GM12878 (cell line): ENCODE measurements at regions not wholly inside any gene's neighbourhood (a gene's known extent, or its start where the extent isn't known, plus 50 kb on each side); places are given as distances from the start of the nearest gene placed in this dataset.

ENCODE experiments used
- ATAC-seq: fragments of 200-7000 bp; cut with Tn5 transposase; 3 replicates; pipeline ENCODE4 v1.9.1; 2020; ENCODE audit warnings: mild to moderate bottlenecking, moderate library complexity
- BruUV-seq: library from RNA; stranded (reverse); fragments of 400-500 nt; replicated peaks from 2 replicates; lab custom pipeline; 2021; lab: Mats Ljungman, UMichigan
- CTCF ChIA-PET: fragments of 300-600 bp; sonication (Branson Sonifier 250); formaldehyde crosslinking; extraction: SDS; loops from one replicate; lab custom pipeline; 2021; ENCODE audit warnings: inconsistent platforms; lab: Yijun Ruan, JAX
- POLR2A ChIA-PET: fragments of 350-600 bp; formaldehyde crosslinking; extraction: SDS; loops from one replicate; lab custom pipeline; 2021; ENCODE audit warnings: inconsistent platforms; lab: Charles Lee
- RAD21 ChIA-PET: fragments of 300-600 bp; sonication (Branson Sonifier 250); formaldehyde crosslinking; loops from one replicate; lab custom pipeline; 2023; ENCODE audit warnings: antibody characterized with exemption; ENCODE audit not compliant: unreplicated experiment; lab: Charles Lee
- SMC1A ChIA-PET: fragments of 300-600 bp; sonication (Branson Sonifier 250); formaldehyde crosslinking; loops from one replicate; lab custom pipeline; 2023; ENCODE audit not compliant: unreplicated experiment, uncharacterized antibody; lab: Charles Lee
- DNase-seq: peaks from one replicate; pipeline ENCODE4 v3.0.0-alpha.2; 2011; ENCODE audit warnings: low read depth, low spot score
- FAIRE-seq: peaks from 3 replicates; lab custom pipeline; 2011; peaks lifted over from hg19 to GRCh38; lab: Jason Lieb, UNC
- H2AFZ ChIP-seq: 2 replicates; pipeline ENCODE4 v1.6.0; 2011; ENCODE audit warnings: low read depth, low read length, control low read depth; ENCODE audit not compliant: control insufficient read depth
- H3K27ac ChIP-seq: 2 replicates; pipeline ENCODE4 v1.5.1; 2011; ENCODE audit warnings: control low read depth; ENCODE audit not compliant: control insufficient read depth, insufficient read depth
- H3K27me3 ChIP-seq, 2 experiments: replicated peaks in 1 of 2; 2 replicates each; pipeline versions ENCODE4 v1.6.0 to v1.6.1; 2011; ENCODE audit warnings: low read length in 1 of 2; ENCODE audit not compliant: control insufficient read depth in 2 of 2, insufficient read depth in 2 of 2
- H3K36me3 ChIP-seq, 2 experiments: 2 replicates each; pipeline ENCODE4 v1.5.1; 2011; ENCODE audit warnings: low read length in 1 of 2; ENCODE audit not compliant: control insufficient read depth in 2 of 2, insufficient read depth in 2 of 2
- H3K4me1 ChIP-seq: 2 replicates; pipeline ENCODE4 v1.6.1; 2011; ENCODE audit warnings: mild to moderate bottlenecking, low read length, moderate library complexity, mixed read lengths; ENCODE audit not compliant: control insufficient read depth, insufficient read depth
- H3K4me2 ChIP-seq: 2 replicates; pipeline ENCODE4 v1.6.0; 2011; ENCODE audit warnings: control low read depth; ENCODE audit not compliant: control insufficient read depth, insufficient read depth
- H3K4me3 ChIP-seq: fragments of 200-600 bp; sonication (generic); 2 replicates; pipeline ENCODE4 v1.5.1; 2016
- H3K79me2 ChIP-seq: 2 replicates; pipeline ENCODE4 v1.6.0; 2011; ENCODE audit warnings: low read length; ENCODE audit not compliant: control insufficient read depth, insufficient read depth
- H3K9ac ChIP-seq: 2 replicates; pipeline ENCODE4 v1.8.0; 2011; ENCODE audit warnings: low read length, control low read depth, mixed read lengths; ENCODE audit not compliant: control insufficient read depth, insufficient read depth
- H3K9me3 ChIP-seq: replicated peaks from 3 replicates; pipeline ENCODE4 v1.5.1; 2011; ENCODE audit warnings: mild to moderate bottlenecking, low read length; ENCODE audit not compliant: control insufficient read depth, insufficient read depth
- H4K20me1 ChIP-seq: 2 replicates; pipeline ENCODE4 v1.6.0; 2011; ENCODE audit not compliant: control insufficient read depth, insufficient read depth
- BMI1 ChIP-seq: fragments of 450-650 bp; IDR thresholded peaks from 2 replicates; pipeline ENCODE4 v1.6.1; 2016; ENCODE audit warnings: mild to moderate bottlenecking, moderate library complexity, borderline replicate concordance
- CBX5 ChIP-seq: sonication (generic); IDR thresholded peaks from 2 replicates; pipeline ENCODE4 v1.6.1; 2016; ENCODE audit warnings: low read depth, moderate library complexity, mild to moderate bottlenecking, inconsistent platforms
- CHD2 ChIP-seq: IDR thresholded peaks from 2 replicates; pipeline ENCODE4 v1.6.1; 2011; ENCODE audit warnings: low read depth, low read length, improper control_type of control experiment, borderline replicate concordance
- KLF5 ChIP-seq: fragments of 450-650 bp; IDR thresholded peaks from 2 replicates; pipeline ENCODE4 v1.6.1; 2014; ENCODE audit warnings: mild to moderate bottlenecking; ENCODE audit not compliant: partially characterized antibody
- MTA3 ChIP-seq: IDR thresholded peaks from 2 replicates; pipeline ENCODE4 v1.6.1; 2012; ENCODE audit warnings: low read length, inconsistent platforms, borderline replicate concordance
- MYB ChIP-seq: fragments of 150-350 bp; IDR thresholded peaks from 2 replicates; pipeline ENCODE4 v1.6.1; 2014; ENCODE audit warnings: mild to moderate bottlenecking, low read depth, low read length, borderline replicate concordance
- POLR2AphosphoS2 ChIP-seq: IDR thresholded peaks from 2 replicates; pipeline ENCODE4 v1.6.1; 2011; ENCODE audit warnings: low read depth, mild to moderate bottlenecking, low read length, improper control_type of control experiment, moderate library complexity
- RCOR1 ChIP-seq: conservative IDR thresholded peaks from 2 replicates; pipeline ENCODE4 v1.6.1; 2012; ENCODE audit warnings: low read depth, low read length, improper control_type of control experiment
- RUNX3 ChIP-seq: IDR thresholded peaks from 2 replicates; pipeline ENCODE4 v1.6.1; 2012; ENCODE audit warnings: low read length, inconsistent platforms
- SREBF1 ChIP-seq: IDR thresholded peaks from 2 replicates; pipeline ENCODE4 v1.6.1; 2012; ENCODE audit warnings: mild to moderate bottlenecking, low read length
- STAT3 ChIP-seq: IDR thresholded peaks from 2 replicates; pipeline ENCODE4 v1.6.1; 2011; ENCODE audit warnings: low read depth, low read length, improper control_type of control experiment
- TCF3 ChIP-seq: IDR thresholded peaks from 2 replicates; pipeline ENCODE4 v1.6.1; 2012; ENCODE audit warnings: low read depth, mild to moderate bottlenecking, low read length, borderline replicate concordance; ENCODE audit not compliant: insufficient read depth
- ZBED1 ChIP-seq: IDR thresholded peaks from 2 replicates; pipeline ENCODE4 v1.6.1; 2016; ENCODE audit warnings: borderline replicate concordance
- ZNF24 ChIP-seq: fragments of 450-650 bp; IDR thresholded peaks from 2 replicates; pipeline ENCODE4 v1.6.1; 2017; ENCODE audit warnings: antibody characterized with exemption, mild to moderate bottlenecking
- WGBS: methylation state at CpG from one replicate; pipeline ENCODE4 v1.1.6; 2016; ENCODE audit warnings: low lambda C conversion rate; ENCODE audit not compliant: insufficient replicate concordance, insufficient coverage; ENCODE audit errors: missing lambda C conversion rate; 5-methylcytosine and 5-hydroxymethylcytosine counted together
- in situ Hi-C: fragments of 300-500 bp; cut with MboI; formaldehyde crosslinking; loops from 9 replicates; pipeline ENCODE4 v1.14.3; 2018; ENCODE audit warnings: mixed read lengths
- intact Hi-C: fragments of 100-400 bp; cut with micrococcal nuclease; formaldehyde crosslinking; loops from one replicate; pipeline ENCODE4 v1.14.2; 2022; ENCODE audit not compliant: unreplicated experiment
- TF ChIP-seq, protein P1 (sequence below): fragments of 450-650 bp; IDR thresholded peaks from 2 replicates; pipeline ENCODE4 v1.6.1; 2016; ENCODE audit warnings: mild to moderate bottlenecking
- TF ChIP-seq, protein P2 (sequence below): fragments of 450-650 bp; IDR thresholded peaks from 2 replicates; pipeline ENCODE4 v1.6.1; 2017; ENCODE audit warnings: low read depth, mild to moderate bottlenecking, moderate library complexity

GRCh38 chr21:18810136-18810535 is 406.6 kb upstream of the TMPRSS15 start:
- Histone ChIP-seq H3K4me1 (no peaks in the 10 kb centered on the region), H3K4me2 (no peak overlapping the region), H3K4me3 (no peak overlapping the region), H3K27ac (no peak overlapping the region), H3K9ac (no peak overlapping the region), H3K79me2 (no peaks in the 10 kb centered on the region), H3K27me3 (no peaks in the 10 kb centered on the region), H3K36me3 (no peaks in the 10 kb centered on the region), H2AFZ (no peak overlapping the region), H4K20me1 (no peaks in the 10 kb centered on the region), H3K9me3 (no peaks in the 10 kb centered on the region)
- ChIA-PET RAD21 (no interaction called here), SMC1A (no interaction called here), CTCF (no interaction called here), POLR2A (no interaction called here)
- WGBS: 28% methylated on average over 3 of the region's 3 CpGs
- DNase-seq (no peak), FAIRE-seq (no peak), ATAC-seq (no peak)
- no peak for TF ChIP-seq KLF5
- TF ChIP-seq SREBF1: no peak
- TF ChIP-seq POLR2AphosphoS2: no peak
- TF ChIP-seq ZBED1: no peak
- no peak for TF ChIP-seq CHD2
- no peak for TF ChIP-seq CBX5
- no peak for TF ChIP-seq BMI1
- TF ChIP-seq, protein P1, sequence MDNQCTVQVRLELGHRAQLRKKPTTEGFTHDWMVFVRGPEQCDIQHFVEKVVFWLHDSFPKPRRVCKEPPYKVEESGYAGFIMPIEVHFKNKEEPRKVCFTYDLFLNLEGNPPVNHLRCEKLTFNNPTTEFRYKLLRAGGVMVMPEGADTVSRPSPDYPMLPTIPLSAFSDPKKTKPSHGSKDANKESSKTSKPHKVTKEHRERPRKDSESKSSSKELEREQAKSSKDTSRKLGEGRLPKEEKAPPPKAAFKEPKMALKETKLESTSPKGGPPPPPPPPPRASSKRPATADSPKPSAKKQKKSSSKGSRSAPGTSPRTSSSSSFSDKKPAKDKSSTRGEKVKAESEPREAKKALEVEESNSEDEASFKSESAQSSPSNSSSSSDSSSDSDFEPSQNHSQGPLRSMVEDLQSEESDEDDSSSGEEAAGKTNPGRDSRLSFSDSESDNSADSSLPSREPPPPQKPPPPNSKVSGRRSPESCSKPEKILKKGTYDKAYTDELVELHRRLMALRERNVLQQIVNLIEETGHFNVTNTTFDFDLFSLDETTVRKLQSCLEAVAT: no peak
- TF ChIP-seq TCF3: no peak
- TF ChIP-seq, protein P2, sequence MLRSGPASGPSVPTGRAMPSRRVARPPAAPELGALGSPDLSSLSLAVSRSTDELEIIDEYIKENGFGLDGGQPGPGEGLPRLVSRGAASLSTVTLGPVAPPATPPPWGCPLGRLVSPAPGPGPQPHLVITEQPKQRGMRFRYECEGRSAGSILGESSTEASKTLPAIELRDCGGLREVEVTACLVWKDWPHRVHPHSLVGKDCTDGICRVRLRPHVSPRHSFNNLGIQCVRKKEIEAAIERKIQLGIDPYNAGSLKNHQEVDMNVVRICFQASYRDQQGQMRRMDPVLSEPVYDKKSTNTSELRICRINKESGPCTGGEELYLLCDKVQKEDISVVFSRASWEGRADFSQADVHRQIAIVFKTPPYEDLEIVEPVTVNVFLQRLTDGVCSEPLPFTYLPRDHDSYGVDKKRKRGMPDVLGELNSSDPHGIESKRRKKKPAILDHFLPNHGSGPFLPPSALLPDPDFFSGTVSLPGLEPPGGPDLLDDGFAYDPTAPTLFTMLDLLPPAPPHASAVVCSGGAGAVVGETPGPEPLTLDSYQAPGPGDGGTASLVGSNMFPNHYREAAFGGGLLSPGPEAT: no peak
- no peak for TF ChIP-seq RUNX3
- TF ChIP-seq STAT3: no peak
- TF ChIP-seq MTA3: no peak
- TF ChIP-seq ZNF24: no peak
- TF ChIP-seq MYB: no peak
- TF ChIP-seq RCOR1: no peak
- in situ Hi-C loops: no loop called here
- no TSS peak for BruUV-seq
- intact Hi-C loops: no loop called here
